H54 (cell line): ENCODE measurements at regions not wholly inside any gene's neighbourhood (a gene's known extent, or its start where the extent isn't known, plus 50 kb on each side); places are given as distances from the start of the nearest gene placed in this dataset.
"Not testable (repeated sequence)": the region's sequence is repeated elsewhere in the genome, so short reads cannot be mapped to it uniquely, and the experiment has no call there.

Experiments used
- DNase-seq: peaks from one replicate; pipeline ENCODE4 v3.0.0; 2011; ENCODE audit warnings: low spot score, mixed read lengths; ENCODE audit not compliant: insufficient read length
- FAIRE-seq: peaks from 3 replicates; lab custom pipeline; 2011; peaks lifted over from hg19 to GRCh38; lab: Jason Lieb, UNC
- POLR2A ChIP-seq: IDR thresholded peaks from 2 replicates; pipeline ENCODE4 v1.6.1; 2011; ENCODE audit warnings: low read depth, mild to moderate bottlenecking, low read length

DNA sequence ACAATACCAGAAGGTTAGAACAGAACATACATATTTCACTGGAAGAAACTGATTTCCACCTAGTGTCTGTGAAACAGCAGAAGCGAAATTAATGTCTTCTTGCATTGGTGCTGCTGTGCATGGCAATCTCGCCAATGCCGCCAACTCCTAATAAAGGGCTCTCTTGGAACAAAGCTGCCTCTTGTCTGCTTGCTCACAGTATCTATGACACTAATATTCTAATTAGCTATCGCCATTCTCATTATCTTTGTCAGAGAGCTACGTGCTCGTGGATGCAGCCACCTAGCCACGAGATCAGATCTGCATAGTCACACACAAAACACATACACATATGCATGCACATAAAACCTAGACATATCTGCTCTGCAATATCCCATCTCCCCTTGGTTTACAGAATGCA is 145.9 kb upstream of the OLIG3 start:
- DNase-seq (no peak), FAIRE-seq (no peak)
- TF ChIP-seq POLR2A, result no peak

DNA sequence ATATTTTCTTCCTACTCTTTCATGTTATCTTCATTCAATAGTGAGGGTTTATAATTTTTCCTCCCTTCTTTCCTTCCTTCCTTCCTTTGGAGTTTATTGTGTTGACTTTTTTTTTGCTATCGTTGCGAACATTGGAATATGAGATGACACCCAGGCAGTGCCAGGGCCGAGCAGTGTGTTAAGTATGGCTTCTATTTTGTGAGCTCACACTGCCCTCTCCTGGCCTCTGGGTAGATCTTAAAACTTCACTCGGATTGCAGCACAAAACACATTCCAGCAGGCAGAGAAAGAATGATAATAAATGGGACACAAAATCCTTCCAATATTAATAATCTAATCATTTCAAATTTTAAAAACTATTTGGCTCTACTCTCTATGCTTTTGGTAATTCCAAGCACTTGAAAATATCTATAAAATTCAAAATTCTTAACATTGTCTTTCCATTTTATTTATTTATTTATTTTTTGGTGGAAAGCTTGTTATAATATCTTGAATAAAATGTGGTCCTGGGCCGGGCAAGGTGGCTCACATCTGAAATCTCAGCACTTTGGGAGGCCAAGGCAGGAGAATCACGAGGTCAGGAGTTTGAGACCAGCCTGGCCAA is 147.4 kb upstream of the OLIG3 start:
- peak; percentile 23 for DNase-seq
- FAIRE-seq, result peak; percentile 20

DNA sequence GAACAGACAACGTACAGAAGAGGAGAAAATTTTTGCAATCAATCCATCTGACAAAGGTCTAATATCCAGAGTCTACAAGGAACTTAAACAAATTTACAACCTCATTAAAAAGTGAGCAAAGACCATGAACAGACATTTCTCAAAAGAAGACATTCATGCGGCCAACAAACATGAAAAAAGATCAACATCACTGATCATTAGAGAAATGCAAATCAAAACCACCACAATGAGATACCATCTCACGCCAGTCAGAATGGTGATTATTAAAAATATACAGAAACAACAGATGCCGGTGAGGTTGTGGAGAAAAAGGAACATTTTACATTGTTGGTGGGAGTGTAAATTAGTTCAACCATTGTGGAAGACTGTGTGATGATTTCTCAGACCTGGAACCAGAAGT is 149.0 kb upstream of the OLIG3 start:
- not testable (repeated sequence) for FAIRE-seq, DNase-seq

More for the DNA sequence above, 147.4 kb upstream of the OLIG3 start:
- TF ChIP-seq POLR2A, result no peak

DNA sequence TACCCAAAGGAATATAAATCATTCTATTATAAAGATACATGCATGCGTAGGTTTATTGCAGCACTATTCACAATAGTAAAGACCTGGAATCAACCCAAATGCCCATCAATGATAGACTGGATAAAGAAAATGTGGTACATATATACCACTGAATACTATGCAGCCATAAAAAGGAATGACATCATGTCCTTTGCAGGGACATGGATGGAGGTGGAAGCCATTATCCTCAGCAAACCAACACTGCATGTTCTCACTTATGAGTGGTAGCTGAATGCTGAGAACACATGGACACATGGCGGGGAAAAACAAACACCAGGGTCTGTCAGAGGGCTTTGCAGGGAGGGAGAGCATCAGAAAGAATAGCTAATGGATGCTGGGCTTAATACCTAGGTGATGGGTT is 149.4 kb upstream of the OLIG3 start:
- not testable (repeated sequence) for DNase-seq, FAIRE-seq

DNA sequence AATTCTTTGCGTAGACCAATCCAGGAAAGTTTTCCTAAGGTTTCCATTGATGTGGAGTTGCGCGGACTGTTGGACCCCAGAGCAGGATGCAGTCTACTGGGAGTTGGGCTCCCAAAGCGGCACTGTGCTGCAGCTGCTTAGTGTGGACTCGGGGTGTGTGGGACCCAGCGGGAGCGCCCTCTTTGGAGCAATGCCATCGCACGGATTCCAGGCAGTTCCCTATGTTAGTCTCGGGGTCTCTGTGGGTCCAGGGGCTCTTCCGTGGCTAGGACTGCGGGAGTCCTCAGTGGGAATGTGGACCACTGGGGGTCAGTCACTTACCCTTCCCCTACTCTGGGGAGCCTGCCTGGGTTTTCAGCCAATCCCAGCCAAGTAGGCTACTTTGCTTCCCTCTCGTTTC is 151.7 kb upstream of the OLIG3 start:
- no peak for TF ChIP-seq POLR2A
- DNase-seq (no peak), FAIRE-seq (no peak)

DNA sequence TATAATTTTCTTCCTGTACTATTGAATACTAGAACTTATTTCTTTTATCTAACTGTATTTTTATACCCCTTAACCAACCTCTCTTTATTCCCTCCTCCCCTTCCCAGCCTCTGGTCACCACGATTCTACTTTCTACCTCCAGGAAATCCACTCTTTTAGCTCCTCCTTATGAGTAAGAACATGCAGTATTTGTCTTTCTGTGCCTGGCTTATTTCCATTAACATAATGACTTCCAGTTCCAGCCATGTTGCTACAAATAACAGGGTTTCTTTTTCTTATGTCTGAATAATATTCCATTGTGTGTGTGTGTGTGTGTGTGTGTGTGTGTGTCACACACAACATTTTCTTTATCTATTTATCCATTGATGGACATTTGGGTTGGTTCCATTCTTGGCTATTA is 152.3 kb upstream of the OLIG3 start:
- no peak for DNase-seq
- no peak for FAIRE-seq
- no peak for TF ChIP-seq POLR2A

DNA sequence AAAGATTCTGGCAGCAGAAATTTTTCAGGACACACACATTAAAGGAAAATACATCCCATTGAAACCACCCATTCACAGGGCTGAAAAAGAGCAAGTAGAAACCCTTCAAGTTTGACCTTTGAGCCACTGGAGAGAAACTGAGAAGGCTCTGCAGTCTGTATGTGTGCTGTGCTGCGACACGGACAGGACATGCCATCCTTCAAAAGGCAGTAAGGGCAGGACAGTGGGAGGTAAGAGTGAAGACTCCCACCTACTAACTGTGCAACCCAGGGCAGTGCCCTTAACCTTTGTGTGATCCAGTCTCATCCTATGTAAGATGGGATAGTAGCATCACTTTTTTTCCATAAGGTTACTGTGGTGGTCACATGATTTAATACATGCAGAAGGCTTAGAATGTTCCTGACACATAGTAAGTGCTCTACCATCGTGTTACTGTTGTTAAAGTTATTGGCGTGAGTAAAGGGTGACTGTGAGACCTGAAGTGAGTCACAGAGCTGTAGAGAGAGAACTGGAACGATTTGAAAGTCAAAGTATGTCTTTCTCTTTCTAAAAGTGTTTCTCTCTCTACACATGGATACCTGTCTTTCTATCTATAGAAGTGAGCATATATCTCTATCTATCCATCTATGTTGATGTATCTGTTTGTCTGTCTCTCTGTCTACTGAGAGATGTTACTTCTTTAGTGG is 153.7 kb upstream of the OLIG3 start:
- DNase-seq (peak; percentile 2), FAIRE-seq (peak; percentile 41)
- no peak for TF ChIP-seq POLR2A

DNA sequence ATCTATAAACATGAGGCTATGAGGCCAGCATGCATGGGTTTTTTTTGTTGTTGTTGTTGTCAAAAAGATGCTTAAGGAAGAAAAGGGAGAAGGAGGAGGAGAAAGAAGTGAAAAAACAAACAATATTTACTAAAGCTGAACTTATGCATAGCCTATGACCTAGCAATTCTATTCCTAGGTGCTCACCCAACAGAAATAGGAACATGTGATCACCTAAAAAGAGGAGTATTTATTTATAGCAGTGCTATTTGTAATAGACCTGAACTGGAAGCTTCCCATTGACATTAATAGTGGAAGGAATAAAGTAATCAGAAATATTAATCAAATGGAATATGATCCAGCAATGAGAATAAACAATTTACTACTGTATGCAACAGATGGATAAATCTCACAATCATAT is 156.5 kb upstream of the OLIG3 start:
- DNase-seq (no peak), FAIRE-seq (no peak)
- no peak for TF ChIP-seq POLR2A

DNA sequence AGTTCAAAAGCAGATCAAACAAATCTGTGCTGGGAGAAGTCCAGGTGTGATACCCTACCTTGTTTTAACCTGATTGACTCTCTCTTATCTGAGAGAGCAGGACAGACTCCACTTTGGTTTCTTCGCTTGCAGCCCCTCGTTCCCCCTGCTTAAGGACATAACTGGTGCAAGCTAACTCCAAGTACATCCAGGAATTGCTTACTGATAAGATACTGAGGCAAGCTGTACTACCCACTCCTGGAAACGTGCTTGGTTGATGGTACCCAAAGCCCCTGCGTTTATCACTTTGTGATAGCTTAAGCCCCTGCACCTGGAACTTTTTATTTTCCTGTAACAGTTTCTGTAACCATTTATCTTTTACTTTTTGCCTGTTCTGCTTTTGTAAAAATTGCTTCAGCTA is 157.0 kb upstream of the OLIG3 start:
- no peak for TF ChIP-seq POLR2A
- no peak for DNase-seq
- FAIRE-seq, result no peak

DNA sequence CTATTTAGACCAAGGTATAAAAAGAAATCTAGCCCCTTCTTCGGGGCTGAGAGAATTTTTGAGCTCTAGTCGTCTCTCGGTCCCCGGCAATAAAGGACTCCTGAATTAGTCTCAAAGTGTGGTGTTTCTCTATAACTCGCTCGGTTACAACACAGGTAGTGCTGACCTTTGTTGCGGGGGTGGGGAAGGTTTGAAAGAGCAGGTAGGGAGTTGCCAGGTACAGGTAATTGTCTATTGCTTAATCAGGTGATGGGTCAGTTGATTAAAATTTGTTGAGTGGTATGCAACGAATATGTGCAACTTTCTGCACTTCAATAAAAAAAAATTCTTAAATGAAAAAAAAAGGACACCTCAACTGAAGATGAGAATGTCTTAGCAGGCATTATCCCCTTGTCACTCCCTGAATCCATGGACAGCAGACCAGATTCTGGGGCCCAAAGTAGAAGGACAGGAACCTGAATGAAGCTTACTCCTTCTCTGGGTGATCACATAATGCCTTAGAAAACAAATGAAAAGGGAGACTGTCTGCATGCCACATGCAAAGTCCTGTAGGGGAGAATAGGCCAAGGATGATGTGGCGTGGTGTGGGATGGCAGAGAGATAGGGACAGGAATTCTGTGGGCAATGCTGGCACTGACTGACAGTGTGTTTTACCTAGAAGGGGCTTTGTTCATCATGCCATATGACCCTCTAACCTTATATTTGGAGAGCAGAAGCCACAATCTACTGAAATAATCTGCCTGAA is 157.6 kb upstream of the OLIG3 start:
- FAIRE-seq (no peak), DNase-seq (no peak)
- no peak for TF ChIP-seq POLR2A

DNA sequence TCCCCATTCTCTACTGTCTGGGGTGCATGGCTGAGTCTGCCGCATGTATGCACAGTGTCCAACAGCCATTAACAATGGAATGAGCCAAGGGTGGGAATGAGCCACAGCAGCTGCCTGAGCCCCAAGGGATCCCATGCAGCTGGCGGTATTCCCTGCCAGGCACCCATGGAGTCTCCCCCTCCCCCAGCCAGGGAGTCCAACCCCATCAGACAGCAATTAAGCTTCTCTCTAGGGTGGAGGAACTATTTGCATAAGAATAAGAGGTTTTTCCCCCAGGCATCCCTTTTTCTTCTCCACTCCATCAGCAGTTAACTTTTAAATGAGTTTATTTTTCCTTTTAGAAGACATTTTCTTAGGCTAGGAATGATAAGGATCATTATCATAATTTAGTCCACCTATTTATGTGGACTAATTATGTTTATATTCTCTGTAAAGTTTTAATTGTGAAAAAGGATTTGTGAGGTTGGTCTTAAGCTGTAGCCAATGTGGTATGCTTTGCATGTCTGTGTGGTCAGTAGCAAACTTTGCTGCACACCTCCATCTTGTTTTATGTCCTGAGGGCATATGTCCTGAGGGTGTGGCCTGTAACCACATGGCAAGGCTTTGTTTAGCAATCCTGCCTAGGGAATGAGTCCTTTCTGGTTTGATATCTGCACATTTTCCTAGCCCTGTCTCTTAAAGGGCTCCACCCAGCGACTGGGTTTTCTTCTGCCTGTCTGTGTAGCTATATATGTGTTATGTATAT is 158.9 kb upstream of the OLIG3 start:
- FAIRE-seq, result peak; percentile 23
- peak; percentile 2 for DNase-seq
- TF ChIP-seq POLR2A, result no peak

DNA sequence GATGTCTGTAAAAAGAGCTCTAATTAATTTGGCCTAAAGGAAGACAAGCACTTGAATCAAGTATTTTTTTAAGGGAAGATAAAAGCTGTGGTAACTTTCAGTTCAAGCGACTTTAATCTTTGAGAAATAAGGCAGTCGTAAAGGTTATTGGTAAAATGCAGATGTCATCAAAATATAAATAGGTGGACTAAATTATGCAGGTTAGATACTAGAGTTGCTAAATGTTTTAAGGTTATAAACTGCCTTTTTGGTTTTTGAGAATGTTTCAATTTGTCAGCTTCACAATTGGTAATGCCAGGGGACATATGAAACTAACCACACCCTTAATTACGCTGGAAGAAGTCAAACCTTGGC is 159.5 kb upstream of the OLIG3 start:
- no peak for TF ChIP-seq POLR2A
- FAIRE-seq (no peak), DNase-seq (no peak)

DNA sequence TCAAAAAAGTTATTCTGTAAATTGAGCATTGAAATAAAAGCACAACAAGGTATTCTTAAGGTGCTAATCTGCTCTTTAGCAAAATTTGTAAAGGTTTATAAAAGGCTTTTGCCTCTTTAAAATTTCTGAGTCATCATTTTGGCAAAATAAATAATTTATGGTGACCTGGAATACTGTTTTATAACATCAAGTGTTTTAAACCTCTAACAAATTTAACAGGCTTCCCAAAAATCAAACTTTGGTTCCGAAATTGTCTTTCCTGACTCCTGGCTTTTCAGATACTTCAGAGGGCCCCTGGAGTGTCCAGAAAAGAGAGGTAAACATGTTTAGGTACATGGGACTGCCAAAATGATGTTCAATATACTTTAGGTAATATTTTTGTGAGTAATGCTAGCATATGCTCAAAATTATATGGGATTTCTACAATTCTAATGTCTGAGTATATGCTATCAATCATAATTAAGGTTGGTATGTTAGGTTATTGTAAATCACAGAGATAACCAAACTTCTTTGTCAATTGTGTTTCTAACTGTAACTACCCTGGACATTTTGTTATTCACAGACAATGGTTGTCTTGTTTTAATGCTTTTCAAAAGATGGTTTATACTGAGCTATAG is 160.3 kb upstream of the OLIG3 start:
- no peak for TF ChIP-seq POLR2A

DNA sequence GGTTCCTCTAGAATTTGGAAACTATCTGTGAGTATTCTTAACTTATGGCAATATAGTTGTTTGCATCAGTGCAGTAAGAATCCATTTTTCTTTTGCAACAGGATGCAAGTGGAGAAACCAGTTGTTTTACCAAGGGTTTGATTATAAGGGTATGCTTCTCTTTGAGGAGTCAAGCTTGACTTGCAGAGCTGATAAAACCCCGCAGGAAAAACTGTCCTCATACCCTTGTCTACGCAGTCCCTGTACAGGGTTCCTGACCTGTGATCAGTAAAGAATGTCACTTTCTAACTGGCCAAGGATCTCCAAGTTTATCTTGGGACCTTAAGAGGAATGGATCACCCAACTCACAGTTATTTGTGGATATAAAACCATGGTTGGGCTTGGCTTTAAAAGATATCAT is 161.1 kb upstream of the OLIG3 start:
- no peak for TF ChIP-seq POLR2A
- FAIRE-seq (no peak), DNase-seq (no peak)

More for the DNA sequence above, 160.3 kb upstream of the OLIG3 start:
- no peak for FAIRE-seq
- DNase-seq, result no peak
